Gastrocnemius medialis (tissue), 4 donors: ENCODE measurements at regions not wholly inside any gene's neighbourhood (a gene's known extent, or its start where the extent isn't known, plus 50 kb on each side); places are given as distances from the start of the nearest gene placed in this dataset.

Source experiments
- POLR2A ChIP-seq, 2 donors: fragments of 450-650 bp; IDR thresholded peaks; one replicate each; pipeline ENCODE4 v1.6.1; 2017; ENCODE audit warnings: antibody characterized with exemption in 2 of 2, mild to moderate bottlenecking in 2 of 2, moderate library complexity in 2 of 2
- TF ChIP-seq, protein P1 (sequence below), 5 experiments: fragments of 450-650 bp in 3 of 5; fragments of 200-600 bp in 2 of 5; sonication (generic) in 2 of 5; IDR thresholded peaks in 4 of 5; conservative IDR thresholded peaks in 1 of 5; 1 replicate in 4 of 5; 2 replicates in 1 of 5; pipeline ENCODE4 v1.5.1; 2016 to 2019; ENCODE audit warnings: antibody characterized with exemption in 5 of 5, mild to moderate bottlenecking in 3 of 5, moderate library complexity in 3 of 5

GRCh38 chr14:39603942-39604341, 171.7 kb upstream of the FBXO33 start:
- TF ChIP-seq, protein P1, sequence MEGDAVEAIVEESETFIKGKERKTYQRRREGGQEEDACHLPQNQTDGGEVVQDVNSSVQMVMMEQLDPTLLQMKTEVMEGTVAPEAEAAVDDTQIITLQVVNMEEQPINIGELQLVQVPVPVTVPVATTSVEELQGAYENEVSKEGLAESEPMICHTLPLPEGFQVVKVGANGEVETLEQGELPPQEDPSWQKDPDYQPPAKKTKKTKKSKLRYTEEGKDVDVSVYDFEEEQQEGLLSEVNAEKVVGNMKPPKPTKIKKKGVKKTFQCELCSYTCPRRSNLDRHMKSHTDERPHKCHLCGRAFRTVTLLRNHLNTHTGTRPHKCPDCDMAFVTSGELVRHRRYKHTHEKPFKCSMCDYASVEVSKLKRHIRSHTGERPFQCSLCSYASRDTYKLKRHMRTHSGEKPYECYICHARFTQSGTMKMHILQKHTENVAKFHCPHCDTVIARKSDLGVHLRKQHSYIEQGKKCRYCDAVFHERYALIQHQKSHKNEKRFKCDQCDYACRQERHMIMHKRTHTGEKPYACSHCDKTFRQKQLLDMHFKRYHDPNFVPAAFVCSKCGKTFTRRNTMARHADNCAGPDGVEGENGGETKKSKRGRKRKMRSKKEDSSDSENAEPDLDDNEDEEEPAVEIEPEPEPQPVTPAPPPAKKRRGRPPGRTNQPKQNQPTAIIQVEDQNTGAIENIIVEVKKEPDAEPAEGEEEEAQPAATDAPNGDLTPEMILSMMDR (IDR thresholded peaks at IDR 0.05 in 4 of 5, conservative IDR thresholded peaks at IDR 0.05 in 1 of 5), result no peak
- TF ChIP-seq POLR2A (IDR thresholded peaks at IDR 0.05), result no peak
